GM21515 (cell line): ENCODE measurements at regions not wholly inside any gene's neighbourhood (a gene's known extent, or its start where the extent isn't known, plus 50 kb on each side); places are given as distances from the start of the nearest gene placed in this dataset.

ENCODE experiments used
- ATAC-seq: cut with Tn5 transposase; IDR thresholded peaks from one replicate; pipeline ENCODE4 v1.9.1; 2021; ENCODE audit not compliant: unreplicated experiment

DNA sequence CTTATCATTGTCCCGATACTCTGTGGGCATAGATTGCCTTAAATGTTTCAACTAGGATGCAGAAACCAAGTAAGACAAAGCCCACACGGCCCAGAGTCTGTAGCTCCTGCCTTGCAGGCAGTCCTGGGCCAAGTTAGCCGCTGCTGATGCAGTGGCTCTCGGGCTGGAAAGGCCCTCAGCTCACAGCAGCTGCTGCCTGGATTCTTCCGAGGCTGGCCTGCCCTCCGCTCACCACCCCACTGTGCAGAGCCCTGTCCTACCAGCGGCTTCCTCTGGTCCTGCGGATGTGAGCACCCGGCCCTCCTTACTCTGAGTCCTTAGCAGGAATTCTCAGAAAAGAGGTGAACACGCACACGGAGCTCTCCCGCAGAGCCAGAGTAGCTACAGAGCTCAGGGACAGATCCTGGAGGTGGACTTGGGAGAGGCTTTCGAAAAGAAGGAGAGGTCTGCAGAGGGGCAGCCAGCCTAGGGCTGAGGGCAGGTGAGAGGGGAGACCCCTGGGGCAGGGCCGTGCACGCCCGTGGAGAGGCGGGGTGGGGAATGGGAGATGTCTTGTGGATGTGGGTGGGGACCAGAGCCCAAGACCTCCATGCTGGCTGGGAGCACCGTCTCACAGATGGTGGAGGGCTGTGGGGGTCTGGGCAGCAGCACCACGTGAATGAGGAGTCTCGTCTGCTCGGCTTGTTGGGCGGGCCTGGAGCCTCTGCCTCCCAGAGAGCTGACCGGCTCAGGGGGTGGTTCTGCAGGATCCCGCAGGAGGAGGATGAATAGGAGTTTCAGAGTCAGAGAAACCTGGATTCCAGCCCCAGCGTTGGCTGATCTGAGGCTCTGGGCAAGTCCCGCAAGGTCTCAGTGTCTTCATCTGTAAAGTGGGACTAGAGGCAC lies 117.4 kb upstream of the B3GAT1 start:
- ATAC-seq = no peak

DNA sequence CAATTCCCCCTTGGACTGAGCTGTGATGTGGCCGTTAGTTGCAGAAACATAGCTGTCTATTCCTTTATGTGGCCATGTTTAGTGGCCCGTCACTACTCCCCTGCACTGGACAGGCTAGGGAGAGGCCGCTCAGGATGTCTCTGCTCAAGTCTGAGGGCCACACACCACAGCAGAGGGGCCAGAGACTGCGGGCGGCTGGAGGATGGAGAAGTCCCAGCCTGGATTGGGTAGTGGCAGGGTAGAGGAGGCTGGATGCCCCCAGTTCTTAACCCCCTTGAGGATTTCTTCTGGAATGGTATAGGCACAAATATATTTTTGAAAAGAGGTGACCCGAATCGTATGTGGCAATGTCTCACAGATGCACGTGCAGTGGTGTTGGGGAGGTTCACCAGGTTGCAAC lies 116.4 kb upstream of the B3GAT1 start:
- ATAC-seq = no peak

DNA sequence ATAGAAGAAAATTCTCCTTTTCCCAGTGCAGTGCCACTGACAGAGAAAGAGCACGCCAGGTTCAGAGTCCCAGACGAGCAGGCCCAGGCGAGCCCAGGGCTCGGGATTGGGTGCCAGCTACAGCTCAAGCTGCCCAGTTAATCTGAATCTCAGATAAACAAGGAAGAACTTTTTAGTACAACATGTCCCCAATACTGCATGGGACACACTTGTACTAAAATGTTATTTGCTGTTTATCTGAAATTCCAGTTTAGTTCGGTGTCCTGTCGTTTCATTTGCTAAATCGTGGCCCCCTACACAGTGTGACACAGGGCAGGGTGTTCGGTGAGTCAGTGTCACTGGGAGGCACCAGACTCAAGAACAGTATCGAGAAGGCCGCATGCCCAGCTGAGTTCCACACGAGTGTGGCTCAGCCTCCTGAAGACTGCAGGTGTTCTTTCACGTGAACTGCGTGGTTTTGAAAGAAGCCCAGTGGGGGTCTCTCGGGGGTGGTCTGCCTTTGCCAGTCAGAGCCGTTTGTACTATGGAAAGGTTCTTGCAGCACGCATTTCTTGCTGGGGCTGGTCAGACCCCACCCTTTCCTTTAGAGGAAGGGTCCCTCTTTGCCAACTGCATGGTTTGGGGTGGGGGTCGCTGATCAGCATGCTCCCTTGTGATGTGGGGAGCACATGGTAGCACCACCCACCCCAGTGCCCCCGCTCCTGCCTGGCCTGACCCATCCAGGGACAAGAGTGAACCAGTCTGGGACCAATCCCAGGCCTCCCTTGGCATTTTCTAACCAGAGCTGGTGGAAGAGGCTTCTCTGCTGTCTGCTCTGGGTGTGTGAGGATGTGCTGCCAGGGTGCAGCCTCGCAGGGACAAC lies 115.6 kb upstream of the B3GAT1 start:
- ATAC-seq = no peak

DNA sequence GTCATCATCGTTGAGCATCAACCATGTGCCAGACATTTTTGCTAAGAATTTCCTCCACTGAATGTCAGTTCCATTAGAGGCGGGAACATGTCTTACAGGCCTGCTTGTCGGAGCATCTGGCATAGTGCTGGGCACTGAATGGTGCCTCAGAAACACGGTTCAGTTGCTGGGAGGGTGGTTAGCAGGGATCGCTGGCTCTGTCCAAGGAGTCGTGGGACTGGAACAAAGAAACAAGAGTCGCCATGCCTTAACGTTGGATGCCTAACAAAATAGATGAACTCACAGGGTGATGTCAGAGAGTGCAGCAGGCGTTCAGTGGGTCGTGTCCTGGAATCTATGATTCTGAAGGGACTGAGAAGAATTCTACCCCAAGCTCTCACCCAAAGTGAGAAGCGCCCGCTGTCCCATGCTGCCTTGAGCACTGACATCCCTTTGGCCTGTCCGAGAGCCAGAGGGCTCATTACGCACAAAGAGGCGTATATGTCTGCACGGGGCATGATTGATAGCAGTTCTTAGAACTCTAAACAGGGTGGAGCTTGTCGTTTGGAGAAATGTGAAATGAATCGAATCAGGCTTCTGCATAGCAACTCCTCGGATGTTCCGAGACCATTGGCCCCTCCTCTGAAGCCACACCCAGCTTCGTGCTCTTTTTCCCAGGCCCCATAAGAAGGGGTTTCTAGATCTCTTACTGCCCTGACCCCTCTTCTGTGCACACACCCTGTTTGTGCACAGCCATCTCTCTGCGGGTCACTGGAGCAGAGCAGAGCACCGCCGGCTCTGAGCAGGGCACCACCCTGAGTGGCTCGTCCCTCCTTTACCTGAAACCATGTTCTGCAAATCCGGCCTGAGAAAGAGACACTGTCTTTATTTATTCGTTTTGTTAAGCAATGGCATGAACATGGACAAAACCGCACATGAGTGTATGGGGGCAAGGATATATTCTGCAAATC lies 113.1 kb upstream of the B3GAT1 start:
- no peak for ATAC-seq

DNA sequence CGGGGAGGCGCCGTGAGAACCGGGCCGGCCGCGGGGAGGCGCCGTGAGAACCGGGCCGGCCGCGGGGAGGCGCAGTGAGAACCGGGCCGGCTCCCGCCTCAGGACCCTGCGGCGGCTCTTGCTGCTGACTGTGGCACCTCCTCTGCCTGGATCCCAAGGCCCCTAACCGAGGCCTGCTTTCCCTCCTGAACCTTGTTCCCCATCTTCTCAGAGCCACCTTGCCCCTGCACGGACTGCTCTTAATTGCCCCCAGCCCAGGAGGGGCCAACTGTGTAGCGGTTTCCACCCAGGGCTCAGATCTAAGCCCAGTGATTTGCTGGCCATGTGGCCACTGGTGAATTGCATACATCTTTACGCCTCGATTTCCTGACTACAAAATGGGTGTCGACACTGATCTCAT lies 112.2 kb upstream of the B3GAT1 start:
- ATAC-seq = no peak

DNA sequence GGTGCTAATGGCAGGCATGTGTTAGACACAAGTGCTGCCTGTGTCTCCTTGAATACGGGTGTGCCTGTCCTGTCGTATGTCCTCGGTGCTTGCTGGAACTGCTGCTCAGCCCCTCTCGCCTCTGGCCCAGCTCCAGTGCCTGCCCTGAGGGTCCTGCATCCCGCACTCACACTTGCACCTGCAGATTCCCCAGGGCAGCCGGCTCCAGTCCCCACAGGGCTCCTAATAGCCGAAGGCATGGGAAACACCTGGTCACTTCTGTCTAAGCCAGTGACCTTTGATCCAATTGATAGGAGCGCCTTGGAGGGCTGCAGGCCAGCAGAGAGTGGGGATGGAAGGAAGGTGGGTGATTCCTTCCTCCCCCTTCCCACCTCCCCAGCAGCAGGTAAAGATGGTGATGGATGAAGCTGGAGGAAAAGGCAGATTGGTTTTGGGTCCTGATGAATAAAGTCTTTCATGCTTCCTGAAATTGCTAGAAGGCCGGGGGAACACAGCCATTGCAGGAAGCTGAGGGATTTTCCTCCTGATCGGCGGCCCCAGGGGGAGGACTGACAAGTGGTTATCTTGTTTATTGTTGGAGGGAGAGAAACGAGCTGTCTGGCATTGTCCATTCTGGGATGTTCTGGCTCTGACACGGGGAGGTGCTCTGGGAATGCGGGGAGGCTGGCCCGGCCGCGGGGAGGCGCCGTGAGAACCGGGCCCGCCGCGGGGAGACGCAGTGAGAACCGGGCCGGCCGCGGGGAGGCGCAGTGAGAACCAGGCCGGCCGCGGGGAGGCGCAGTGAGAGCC lies 110.9 kb upstream of the B3GAT1 start:
- ATAC-seq = no peak

GRCh38 chr11:134521452-134522289 lies 109.6 kb upstream of the B3GAT1 start:
- ATAC-seq = no peak

GRCh38 chr11:134521001-134521400 lies 109.0 kb upstream of the B3GAT1 start:
- no peak for ATAC-seq

GRCh38 chr11:134519788-134520187 lies 107.7 kb upstream of the B3GAT1 start:
- ATAC-seq = no peak

- ATAC-seq = no peak
These were observed 107.3 kb upstream of the B3GAT1 start for GRCh38 chr11:134519390-134519750.

GRCh38 chr11:134518616-134519389 lies 106.8 kb upstream of the B3GAT1 start:
- no peak for ATAC-seq

DNA sequence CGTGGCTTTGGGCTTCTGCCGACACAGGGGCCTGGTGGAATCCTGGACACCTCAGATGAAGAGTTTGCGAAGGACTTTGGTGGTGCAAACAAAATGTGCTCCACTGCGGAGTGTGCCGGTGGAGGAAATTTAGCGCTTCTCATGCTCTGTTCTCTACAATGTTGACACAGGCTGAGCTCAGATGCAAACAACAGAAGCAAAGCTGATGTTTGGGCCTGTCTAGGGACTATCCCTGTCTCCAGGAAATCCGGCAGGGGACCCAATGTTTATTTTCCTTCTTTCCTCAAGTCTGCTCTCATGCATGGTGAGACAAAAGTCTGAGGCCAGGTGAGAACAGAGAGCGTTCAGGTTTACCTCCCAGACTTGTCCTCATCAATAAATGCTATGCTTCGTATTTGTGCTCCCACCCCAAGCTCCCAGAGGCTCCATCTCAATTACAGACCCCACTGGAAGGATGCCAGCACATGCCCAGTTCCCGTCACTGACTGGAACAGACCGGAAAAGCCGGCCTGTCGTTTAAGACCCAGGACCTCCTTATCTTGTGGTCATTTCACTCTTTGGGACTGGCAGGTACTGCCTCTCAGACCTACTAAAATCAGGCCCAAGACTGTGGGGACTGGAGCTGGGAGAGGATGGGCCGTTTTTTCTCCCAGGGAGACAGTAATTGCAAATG lies 105.7 kb upstream of the B3GAT1 start:
- ATAC-seq = no peak

DNA sequence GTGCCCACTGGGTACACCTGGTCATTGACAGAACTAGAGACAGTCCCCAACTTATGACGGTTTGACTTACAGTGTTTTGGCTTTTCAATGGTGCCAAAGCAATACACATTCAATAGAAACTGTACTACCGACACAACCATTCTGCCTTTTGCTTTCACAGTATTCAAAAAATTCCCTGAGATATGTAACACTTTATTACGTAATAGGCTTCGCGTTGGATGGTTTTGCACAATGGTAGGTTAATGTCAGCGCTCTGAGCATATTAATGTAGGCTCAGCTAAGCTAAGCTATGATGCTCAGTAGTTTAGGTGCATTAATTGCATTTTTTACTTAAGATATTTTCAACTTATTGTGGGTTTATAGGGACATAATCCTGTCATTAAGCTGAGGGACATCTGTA lies 105.1 kb upstream of the B3GAT1 start:
- no peak for ATAC-seq

- no peak for ATAC-seq
These were observed 104.5 kb upstream of the B3GAT1 start for GRCh38 chr11:134516529-134516928.

DNA sequence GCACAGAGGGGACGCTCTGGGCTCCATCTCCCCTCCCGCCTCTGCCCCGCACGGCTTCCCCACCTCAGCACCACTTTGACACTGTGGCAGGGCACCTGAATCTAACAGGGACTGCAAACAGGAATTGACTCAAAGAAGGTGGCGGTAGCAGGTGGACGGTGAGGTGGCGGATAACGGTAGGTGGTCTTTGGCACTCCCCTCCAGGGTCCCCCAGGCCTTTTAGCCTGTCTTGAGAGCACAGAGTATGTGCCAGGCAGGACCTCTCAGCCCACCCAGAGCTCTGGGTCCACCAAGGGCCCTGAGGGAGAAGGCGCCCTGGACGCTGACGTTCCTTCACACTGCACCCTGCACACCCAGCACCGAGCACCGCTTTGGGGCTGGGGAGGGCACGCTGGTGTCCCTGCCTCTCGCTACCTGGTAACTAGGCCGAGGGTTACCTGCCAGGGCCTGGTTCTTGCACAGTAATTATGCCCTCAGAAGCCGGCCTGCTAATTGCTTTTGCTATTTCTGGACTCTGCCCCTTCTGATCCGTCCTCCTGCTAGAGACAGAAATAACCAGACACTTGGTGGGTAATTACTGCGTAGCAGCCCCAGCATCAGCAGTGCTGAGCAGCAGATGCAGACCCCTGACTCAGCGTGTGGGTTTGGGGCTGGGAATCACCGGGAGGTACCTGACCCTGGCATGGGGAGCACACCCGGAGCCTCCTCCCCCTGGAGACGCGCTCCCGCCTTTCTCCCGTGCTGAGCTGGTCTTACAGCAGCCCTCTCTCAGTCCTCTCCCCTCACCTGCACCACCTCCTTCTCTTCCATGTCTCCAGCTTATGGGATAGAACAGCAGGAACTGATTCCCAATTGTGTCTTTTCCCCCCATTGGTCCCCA lies 103.3 kb upstream of the B3GAT1 start:
- no peak for ATAC-seq

DNA sequence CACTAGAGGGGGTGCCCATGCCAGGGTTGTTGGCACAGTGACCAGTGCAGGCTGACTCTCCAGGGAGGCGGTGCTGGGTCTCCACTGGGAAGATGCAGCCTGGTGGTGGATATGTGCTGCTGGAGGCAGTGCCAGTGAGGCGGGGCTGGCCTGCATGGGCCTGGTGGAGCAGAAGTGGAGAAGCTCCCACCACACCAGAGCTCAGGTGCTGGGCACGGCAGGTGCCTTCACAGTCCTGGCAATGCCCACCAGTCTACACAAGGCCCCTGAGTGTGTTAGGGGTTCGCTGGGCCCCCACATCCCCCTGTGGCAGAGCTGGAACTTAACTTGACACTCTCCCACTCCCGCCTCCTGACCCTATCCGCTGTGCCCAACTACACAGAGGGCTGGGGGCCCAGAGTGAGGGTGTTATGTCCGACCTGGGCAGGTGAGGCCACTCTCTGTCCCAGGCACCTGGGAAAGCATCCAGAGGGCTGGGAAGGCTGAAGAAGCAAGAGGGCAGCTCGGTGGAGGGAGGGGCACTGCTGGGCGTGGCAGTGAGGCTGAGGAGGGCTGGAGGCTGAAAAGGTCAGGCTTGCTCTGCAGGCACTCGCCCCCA lies 102.4 kb upstream of the B3GAT1 start:
- no peak for ATAC-seq
